HepG2 (cell line): ENCODE measurements at regions not wholly inside any gene's neighbourhood (a gene's known extent, or its start where the extent isn't known, plus 50 kb on each side); places are given as distances from the start of the nearest gene placed in this dataset.

Experiments used
- ATAC-seq: fragments of 200-7000 bp; cut with Tn5 transposase; 3 replicates; pipeline ENCODE4 v1.9.1; 2020; ENCODE audit warnings: mild to moderate bottlenecking, moderate library complexity
- BruUV-seq: library from RNA; stranded (reverse); fragments of 400-500 nt; replicated peaks from 2 replicates; lab custom pipeline; 2021; lab: Mats Ljungman, UMichigan
- CTCF ChIA-PET: fragments of 300-600 bp; formaldehyde crosslinking; extraction: SDS; loops from one replicate; lab custom pipeline; 2021; ENCODE audit warnings: low total read pairs, inconsistent platforms, low intra/inter-chr PET ratio; lab: Yijun Ruan, JAX
- POLR2A ChIA-PET: fragments of 350-600 bp; sonication (Branson Sonifier 250); formaldehyde crosslinking; loops from one replicate; lab custom pipeline; 2020; ENCODE audit warnings: antibody characterized with exemption, inconsistent platforms; lab: Yijun Ruan, JAX
- DNase-seq: peaks from one replicate; pipeline ENCODE4 v3.0.0-alpha.2; 2015; ENCODE audit warnings: low spot score
- FAIRE-seq: peaks from 3 replicates; lab custom pipeline; 2011; peaks lifted over from hg19 to GRCh38; lab: Jason Lieb, UNC
- H2AFZ ChIP-seq: one replicate; pipeline ENCODE4 v1.6.1; 2011; ENCODE audit warnings: low read length, inconsistent platforms
- H3K27ac ChIP-seq: fragments of 300-600 bp; 3 replicates; pipeline ENCODE4 v1.8.0; 2011; ENCODE audit warnings: mixed run types, mild to moderate bottlenecking, mixed read lengths, low read length, inconsistent platforms; ENCODE audit not compliant: insufficient read depth; ENCODE audit errors: extremely low read length
- H3K27me3 ChIP-seq, 2 experiments: fragments of 200-600 bp in 1 of 2; 2 replicates in 1 of 2; 3 replicates in 1 of 2; pipeline versions ENCODE4 v1.6.0 to v1.8.0; 2011; ENCODE audit warnings: low read length in 2 of 2, mild to moderate bottlenecking in 2 of 2, moderate library complexity in 2 of 2, inconsistent platforms in 1 of 2; ENCODE audit not compliant: insufficient read depth in 2 of 2, control insufficient read depth in 1 of 2
- H3K36me3 ChIP-seq, 2 experiments: fragments of 200-600 bp in 1 of 2; replicated peaks in 1 of 2; 2 replicates in 1 of 2; 3 replicates in 1 of 2; pipeline versions ENCODE4 v1.5.1 to v1.8.0; 2011; ENCODE audit warnings: low read length in 2 of 2, inconsistent platforms in 1 of 2; ENCODE audit not compliant: insufficient read depth in 2 of 2, control insufficient read depth in 1 of 2
- H3K4me1 ChIP-seq: 2 replicates; pipeline ENCODE4 v1.5.1; 2012; ENCODE audit warnings: low read length, inconsistent platforms; ENCODE audit not compliant: insufficient read depth
- H3K4me2 ChIP-seq: 2 replicates; pipeline ENCODE4 v1.6.0; 2011; ENCODE audit warnings: low read depth, low read length, inconsistent platforms
- H3K4me3 ChIP-seq, 3 experiments: fragments of 200-600 bp in 1 of 3; sonication (generic), shearing (Covaris generic) in 1 of 3; replicated peaks in 1 of 3; 2 replicates each; pipeline ENCODE4 v1.5.1; 2011 to 2016; ENCODE audit warnings: low read length in 3 of 3, inconsistent platforms in 2 of 3, low read depth in 2 of 3, mild to moderate bottlenecking in 2 of 3, control low read depth in 1 of 3, mixed read lengths in 1 of 3; ENCODE audit not compliant: insufficient read depth in 1 of 3
- H3K79me2 ChIP-seq: one replicate; pipeline ENCODE4 v1.6.1; 2011; ENCODE audit warnings: low read length, inconsistent platforms; ENCODE audit not compliant: insufficient read depth
- H3K9ac ChIP-seq: 2 replicates; pipeline ENCODE4 v1.6.0; 2011; ENCODE audit warnings: mild to moderate bottlenecking, low read depth, low read length, inconsistent platforms; ENCODE audit not compliant: insufficient read depth
- H3K9me3 ChIP-seq: 2 replicates; pipeline ENCODE4 v1.5.1; 2012; ENCODE audit warnings: mild to moderate bottlenecking, low read length
- H4K20me1 ChIP-seq: 2 replicates; pipeline ENCODE4 v1.6.0; 2011; ENCODE audit warnings: inconsistent platforms, mild to moderate bottlenecking, low read length, moderate library complexity; ENCODE audit not compliant: insufficient read depth
- CEBPZ ChIP-seq: IDR thresholded peaks from 2 replicates; pipeline ENCODE4 v1.6.1; 2012; ENCODE audit warnings: low read length, improper control_type of control experiment
- CTCF ChIP-seq: sonication (generic); formaldehyde crosslinking; IDR thresholded peaks from 2 replicates; pipeline ENCODE4 v1.5.0; 2020; ENCODE audit warnings: mild to moderate bottlenecking, missing genetic modification reagents, moderate library complexity
- NKX3-1 ChIP-seq: sonication (generic); formaldehyde crosslinking; IDR thresholded peaks from 2 replicates; pipeline ENCODE4 v1.5.0; 2020; ENCODE audit warnings: missing genetic modification reagents
- SRSF4 ChIP-seq: fragments of 200-400 bp; formaldehyde crosslinking; IDR thresholded peaks from one replicate; pipeline ENCODE4 v1.6.1; 2018; ENCODE audit warnings: mild to moderate bottlenecking, low read depth, low read length, moderate library complexity; ENCODE audit not compliant: poor library complexity, severe bottlenecking
- TAF1 ChIP-seq: sonication (generic); formaldehyde crosslinking; IDR thresholded peaks from 2 replicates; pipeline ENCODE4 v1.4.0; 2020; ENCODE audit warnings: missing genetic modification reagents
- ZNF20 ChIP-seq: sonication (generic); formaldehyde crosslinking; IDR thresholded peaks from 2 replicates; pipeline ENCODE4 v1.4.0; 2020; ENCODE audit warnings: mild to moderate bottlenecking, moderate library complexity, missing genetic modification reagents
- ZNF335 ChIP-seq: sonication (generic); formaldehyde crosslinking; IDR thresholded peaks from 2 replicates; pipeline ENCODE4 v1.4.0; 2020; ENCODE audit warnings: missing genetic modification reagents
- ZNF543 ChIP-seq: sonication (generic); formaldehyde crosslinking; IDR thresholded peaks from 2 replicates; pipeline ENCODE4 v1.4.0; 2020; ENCODE audit warnings: mild to moderate bottlenecking, missing genetic modification reagents
- ZNF574 ChIP-seq: sonication (generic); formaldehyde crosslinking; IDR thresholded peaks from 2 replicates; pipeline ENCODE4 v1.4.0; 2020; ENCODE audit warnings: missing genetic modification reagents
- ZNF761 ChIP-seq: sonication (generic); formaldehyde crosslinking; conservative IDR thresholded peaks from 2 replicates; pipeline ENCODE4 v1.4.0; 2020; ENCODE audit warnings: mild to moderate bottlenecking, missing genetic modification reagents
- WGBS: methylation state at CpG from one replicate; pipeline ENCODE4 v1.1.6; 2017; ENCODE audit warnings: low lambda C conversion rate; 5-methylcytosine and 5-hydroxymethylcytosine counted together
- in situ Hi-C: cut with HindIII; loops from 2 replicates; pipeline ENCODE4 v1.10.0; 2017; ENCODE audit warnings: low pct_unique_long_range_greater_than_20kb; ENCODE audit not compliant: extremely low pct_ligation_motif_present
- intact Hi-C: fragments of 100-400 bp; cut with micrococcal nuclease; formaldehyde crosslinking; loops from one replicate; pipeline ENCODE4 v1.10.0; 2022; ENCODE audit not compliant: unreplicated experiment

- no peak for TF ChIP-seq ZNF574 (CRISPR knock-in tag)
- TF ChIP-seq ZNF761 (CRISPR knock-in tag): no peak
- TF ChIP-seq TAF1 (CRISPR knock-in tag): no peak
- no peak for TF ChIP-seq ZNF543 (CRISPR knock-in tag)
- no peak for TF ChIP-seq SRSF4
- no peak for TF ChIP-seq ZNF20
- no peak for TF ChIP-seq NKX3-1 (CRISPR knock-in tag)
- TF ChIP-seq ZNF335 (CRISPR knock-in tag): no peak
Measured at GRCh38 chr7:52179934-52180333, 855.5 kb upstream of the POM121L12 start (continued).

GRCh38 chr7:52168085-52168484 lies 851.5 kb upstream of the COBL start:
- ChIA-PET CTCF (no interaction called here), POLR2A (no interaction called here)
- 3% methylated on average over 3 of the region's 3 CpGs for WGBS
- peak; percentile 36 for TF ChIP-seq CTCF (CRISPR knock-in tag)
- no peak for TF ChIP-seq CEBPZ
- Histone ChIP-seq H3K79me2 (no peaks in the 10 kb centered on the region), H3K4me1 (no peaks in the 10 kb centered on the region), H3K27me3 (no peaks in the 10 kb centered on the region), H3K9ac (no peak overlapping the region), H3K4me3 (no peak overlapping the region), H3K9me3 (no peaks in the 10 kb centered on the region), H2AFZ (no peak overlapping the region), H3K27ac (no peak overlapping the region), H3K4me2 (no peak overlapping the region), H3K36me3 (no peaks in the 10 kb centered on the region), H4K20me1 (no peaks in the 10 kb centered on the region)
- FAIRE-seq (no peak), DNase-seq (peak; percentile 11), ATAC-seq (peak; percentile 53; the same call in 1 of the 3 replicates)
- no TSS peak for BruUV-seq
- in situ Hi-C loops (no loop called here), intact Hi-C loops (loop anchor here (10.0 kb wide), 1 partner anchor 733 kb away; no protein-coding TSS in a partner anchor)
